GM20000 (cell line): ENCODE measurements at regions not wholly inside any gene's neighbourhood (a gene's known extent, or its start where the extent isn't known, plus 50 kb on each side); places are given as distances from the start of the nearest gene placed in this dataset.

ENCODE experiments used
- DNase-seq: peaks from one replicate; pipeline ENCODE4 v3.0.0; 2012; ENCODE audit warnings: low spot score
- CTCF ChIP-seq: IDR thresholded peaks from 2 replicates; pipeline ENCODE4 v1.5.1; 2012; ENCODE audit warnings: mild to moderate bottlenecking, control low read depth; ENCODE audit errors: extremely low read depth, missing control alignments

GRCh38 chr2:18871430-18871829 lies 282.1 kb upstream of the NT5C1B start:
- no peak for DNase-seq
- no peak for TF ChIP-seq CTCF

GRCh38 chr2:18870307-18870706 lies 280.9 kb upstream of the NT5C1B start:
- TF ChIP-seq CTCF, result no peak
- no peak for DNase-seq

GRCh38 chr2:18861951-18862350 lies 272.6 kb upstream of the NT5C1B start:
- TF ChIP-seq CTCF, result no peak
- no peak for DNase-seq

GRCh38 chr2:18860179-18860578 lies 270.8 kb upstream of the NT5C1B start:
- no peak for TF ChIP-seq CTCF

GRCh38 chr2:18856765-18857164 lies 267.4 kb upstream of the NT5C1B start:
- no peak for DNase-seq
- no peak for TF ChIP-seq CTCF

More at GRCh38 chr2:18860179-18860578, 270.8 kb upstream of the NT5C1B start:
- no peak for DNase-seq

- no peak for TF ChIP-seq CTCF
- no peak for DNase-seq
These were observed 265.7 kb upstream of the NT5C1B start for GRCh38 chr2:18855027-18855426.

- TF ChIP-seq CTCF, result no peak
- DNase-seq, result peak; percentile 4
These were observed 260.6 kb upstream of the NT5C1B start for GRCh38 chr2:18849841-18850578.
